ENCODE measurements at regions not wholly inside any gene's neighbourhood (a gene's known extent, or its start where the extent isn't known, plus 50 kb on each side); places are given as distances from the start of the nearest gene placed in this dataset.

DNA sequence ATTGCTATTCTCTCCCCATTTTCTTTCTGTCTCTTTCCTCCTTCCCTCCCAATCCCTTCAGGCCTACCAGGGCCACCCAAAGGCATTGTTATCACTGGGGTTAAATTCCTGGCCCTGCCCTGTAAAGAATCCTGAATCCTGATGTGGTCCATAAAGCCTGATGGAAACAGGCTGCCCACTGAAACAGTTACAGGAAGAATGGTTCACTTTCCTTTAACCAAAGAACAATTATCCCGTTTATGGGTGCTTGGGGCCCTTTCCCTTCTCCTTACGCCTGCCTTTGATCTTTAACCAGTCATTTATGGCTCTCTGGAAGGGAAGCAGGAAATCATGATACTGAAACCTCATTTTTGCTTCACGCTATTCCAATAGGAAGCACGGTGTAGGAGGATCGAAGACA lies 273.1 kb upstream of the NEBL start:
- no peak overlapping the region for H3K27ac Mint-ChIP-seq
- peaks cover 3% of the 10 kb centered on the region for H3K36me3 Mint-ChIP-seq (ENCODE audit: low read depth)
- peaks cover 3% of the 10 kb centered on the region for H3K4me1 Mint-ChIP-seq
- no peak for DNase-seq
- H3K9me3 Mint-ChIP-seq = no peaks in the 10 kb centered on the region
- H3K27me3 Mint-ChIP-seq = peaks cover 30% of the 10 kb centered on the region
- intact Hi-C loops (cut with micrococcal nuclease) = loop anchor here (10.0 kb wide), 2 partner anchors 325 to 1175 kb away; partner anchors contain the start of gene SPAG6
- no peak overlapping the region for H3K4me3 Mint-ChIP-seq

DNA sequence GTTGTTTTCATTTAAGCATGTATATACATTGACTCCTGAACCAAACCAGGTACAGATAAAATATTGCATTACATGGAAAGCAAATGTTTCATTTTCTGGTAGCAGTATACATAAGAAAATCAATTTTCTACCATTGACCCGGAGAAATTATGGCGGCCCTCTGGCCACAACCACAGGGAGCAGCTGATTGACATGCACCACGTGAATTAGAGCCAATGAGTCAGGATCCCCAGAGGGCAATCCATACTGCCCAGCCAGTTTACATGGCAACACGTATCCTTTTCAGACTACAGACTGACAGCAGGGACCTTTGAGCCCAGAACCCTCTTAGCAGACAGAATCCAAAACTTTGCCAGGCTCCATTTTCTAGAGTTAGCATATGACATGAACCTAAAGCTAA lies 272.2 kb upstream of the NEBL start:
- DNase-seq = no peak
- intact Hi-C loops (cut with micrococcal nuclease) = no loop called here
- Mint-ChIP-seq H3K4me3 (no peak overlapping the region), H3K4me1 (no peaks in the 10 kb centered on the region), H3K27ac (no peak overlapping the region), H3K27me3 (peaks cover 23% of the 10 kb centered on the region), H3K9me3 (no peaks in the 10 kb centered on the region), H3K36me3 (ENCODE audit: low read depth) (no peaks in the 10 kb centered on the region)

DNA sequence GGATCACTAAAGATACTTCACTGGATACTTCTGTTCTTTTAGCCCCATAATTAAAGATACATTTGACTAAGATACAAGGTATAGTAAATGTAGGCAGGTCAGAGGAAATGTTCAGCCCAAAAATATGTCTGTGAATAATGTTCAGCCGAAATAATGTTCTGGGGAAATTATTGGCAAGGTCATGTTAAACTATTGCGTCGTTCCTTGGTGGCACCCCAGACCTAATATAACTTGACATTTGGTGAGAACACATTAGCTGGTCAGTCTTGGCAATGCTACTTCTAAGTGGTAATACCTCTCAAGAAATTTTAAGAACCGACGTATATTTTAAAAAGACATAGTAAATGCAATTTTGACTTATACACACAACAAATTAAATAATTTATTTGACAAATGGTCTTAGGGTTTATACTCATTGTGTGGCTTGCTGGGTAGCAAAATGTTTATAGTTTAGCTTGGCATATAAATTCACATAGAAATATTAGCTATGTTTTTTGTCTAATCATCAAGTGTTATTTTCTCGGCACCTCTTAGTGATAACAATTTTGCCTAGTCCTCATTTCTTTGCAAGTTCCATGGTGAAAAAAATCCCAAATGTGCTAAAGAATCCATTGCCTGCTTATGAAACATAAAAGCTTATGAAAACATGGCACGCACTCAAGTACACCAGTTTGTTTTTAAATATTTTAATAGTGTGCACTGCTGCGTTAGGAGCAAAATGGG lies 270.3 kb upstream of the NEBL start:
- intact Hi-C loops (cut with micrococcal nuclease) = no loop called here
- peaks cover 16% of the 10 kb centered on the region for H3K27me3 Mint-ChIP-seq
- H3K9me3 Mint-ChIP-seq = peaks cover 3% of the 10 kb centered on the region
- H3K27ac Mint-ChIP-seq = no peak overlapping the region
- no peak overlapping the region for H3K4me3 Mint-ChIP-seq
- no peak for DNase-seq
- H3K36me3 Mint-ChIP-seq (ENCODE audit: low read depth) = no peaks in the 10 kb centered on the region
- H3K4me1 Mint-ChIP-seq = no peaks in the 10 kb centered on the region

DNA sequence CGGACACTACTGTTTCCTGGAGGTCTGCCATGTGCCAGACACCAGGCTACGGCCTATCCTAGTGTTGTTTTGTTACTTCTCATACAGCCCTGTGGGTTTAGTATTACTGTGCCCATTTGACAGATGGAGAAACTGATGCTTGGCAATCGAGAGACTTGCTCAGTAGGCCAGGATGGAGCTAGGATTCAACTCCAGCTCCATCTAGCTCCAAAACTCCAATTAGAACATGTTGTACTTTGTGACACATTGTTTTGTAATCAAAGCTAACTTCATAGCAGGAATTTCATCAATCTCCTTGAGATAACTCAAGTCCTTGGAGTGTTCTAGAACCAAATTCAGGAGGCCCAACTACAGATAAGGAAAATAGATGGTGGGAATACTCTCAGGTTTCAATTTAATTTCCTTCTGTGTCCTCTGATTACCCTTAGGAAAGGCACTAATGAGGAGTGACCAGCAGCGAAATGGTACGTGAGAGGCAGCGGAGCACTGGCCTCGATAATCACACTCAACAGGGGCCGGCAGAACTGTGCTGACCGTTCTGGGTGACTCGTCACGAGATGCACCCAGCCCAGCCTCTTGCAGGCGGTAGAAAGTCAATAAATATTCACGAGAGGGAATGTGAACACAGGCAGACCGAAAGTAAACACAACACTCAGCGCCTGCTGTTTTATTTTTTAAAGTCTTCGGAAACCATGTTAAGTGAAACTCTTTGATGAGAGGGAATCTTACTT lies 269.6 kb upstream of the NEBL start:
- H3K36me3 Mint-ChIP-seq (ENCODE audit: low read depth) = no peaks in the 10 kb centered on the region
- no peak overlapping the region for H3K27ac Mint-ChIP-seq
- peaks cover 9% of the 10 kb centered on the region for H3K27me3 Mint-ChIP-seq
- H3K4me1 Mint-ChIP-seq = no peaks in the 10 kb centered on the region
- DNase-seq = no peak
- intact Hi-C loops (cut with micrococcal nuclease) = no loop called here
- H3K4me3 Mint-ChIP-seq = no peak overlapping the region
- H3K9me3 Mint-ChIP-seq = peaks cover 3% of the 10 kb centered on the region

DNA sequence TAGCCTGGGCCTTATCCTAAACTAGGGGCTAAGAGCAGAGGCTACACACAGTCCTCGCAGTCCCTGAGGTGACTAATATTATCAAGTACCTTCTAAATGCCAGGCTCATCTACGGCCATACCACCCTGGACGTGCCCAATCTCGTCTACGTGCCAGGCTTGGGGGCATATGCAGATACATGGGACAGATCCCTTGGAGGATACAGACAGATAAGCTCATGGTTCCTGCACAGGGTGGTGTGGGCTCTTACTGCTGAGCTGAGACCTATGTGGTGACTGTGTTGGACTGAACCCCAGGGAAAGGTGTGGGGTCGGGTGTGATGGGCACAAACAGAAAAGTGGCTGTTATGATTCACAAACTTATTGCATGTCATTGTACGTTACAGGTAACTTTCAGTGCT lies 268.4 kb upstream of the NEBL start:
- H3K4me1 Mint-ChIP-seq = no peaks in the 10 kb centered on the region
- intact Hi-C loops (cut with micrococcal nuclease) = no loop called here
- H3K9me3 Mint-ChIP-seq = peaks cover 3% of the 10 kb centered on the region
- peaks cover 3% of the 10 kb centered on the region for H3K27me3 Mint-ChIP-seq
- no peak overlapping the region for H3K27ac Mint-ChIP-seq
- no peak for DNase-seq
- H3K4me3 Mint-ChIP-seq = no peak overlapping the region
- H3K36me3 Mint-ChIP-seq (ENCODE audit: low read depth) = no peaks in the 10 kb centered on the region

DNA sequence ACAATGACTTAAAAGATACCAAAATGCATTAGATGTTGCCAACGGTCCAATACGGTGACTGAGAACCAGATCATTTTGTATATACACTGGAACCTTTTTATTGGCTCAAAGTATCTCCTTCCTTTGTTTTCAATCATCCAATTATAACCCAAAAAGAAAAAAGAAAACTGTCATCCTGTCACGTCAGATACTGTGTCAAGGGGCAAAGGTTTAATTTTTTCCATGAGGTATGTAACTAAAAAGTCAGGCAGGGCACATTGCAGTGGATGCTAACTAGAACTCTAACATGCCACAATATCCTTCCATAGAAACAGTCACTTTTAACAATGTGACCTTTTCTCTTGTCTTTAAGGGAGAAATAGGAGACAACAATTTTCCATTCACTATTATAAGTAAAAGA lies 267.6 kb upstream of the NEBL start:
- intact Hi-C loops (cut with micrococcal nuclease) = no loop called here
- Mint-ChIP-seq H3K9me3 (peaks cover 3% of the 10 kb centered on the region), H3K27me3 (no peaks in the 10 kb centered on the region), H3K36me3 (ENCODE audit: low read depth) (no peaks in the 10 kb centered on the region), H3K4me1 (no peaks in the 10 kb centered on the region), H3K27ac (no peak overlapping the region), H3K4me3 (no peak overlapping the region)
- DNase-seq = no peak

DNA sequence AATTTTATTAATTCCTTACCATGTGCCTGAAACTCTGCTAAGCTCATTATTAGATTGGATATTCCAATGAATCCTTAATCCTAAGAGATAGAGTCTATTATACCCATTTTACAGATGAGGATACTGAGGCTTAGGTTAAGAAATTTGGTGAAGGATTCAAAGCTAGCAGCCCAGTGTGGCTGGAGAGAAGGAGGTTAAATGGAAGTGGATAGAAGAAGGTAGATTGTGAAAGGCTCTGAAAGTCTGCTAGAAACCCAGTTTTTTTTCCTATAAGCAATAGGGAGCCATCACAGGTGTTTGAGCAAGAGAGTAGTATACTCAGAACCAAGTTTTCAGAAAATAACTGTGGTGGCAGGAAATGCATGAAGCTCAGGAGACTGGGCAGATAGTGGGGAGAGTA lies 265.8 kb upstream of the NEBL start:
- peaks cover 3% of the 10 kb centered on the region for H3K9me3 Mint-ChIP-seq
- no peak overlapping the region for H3K27ac Mint-ChIP-seq
- H3K36me3 Mint-ChIP-seq (ENCODE audit: low read depth) = no peaks in the 10 kb centered on the region
- no peak for DNase-seq
- no peaks in the 10 kb centered on the region for H3K4me1 Mint-ChIP-seq
- no peaks in the 10 kb centered on the region for H3K27me3 Mint-ChIP-seq
- intact Hi-C loops (cut with micrococcal nuclease) = no loop called here
- H3K4me3 Mint-ChIP-seq = no peak overlapping the region

DNA sequence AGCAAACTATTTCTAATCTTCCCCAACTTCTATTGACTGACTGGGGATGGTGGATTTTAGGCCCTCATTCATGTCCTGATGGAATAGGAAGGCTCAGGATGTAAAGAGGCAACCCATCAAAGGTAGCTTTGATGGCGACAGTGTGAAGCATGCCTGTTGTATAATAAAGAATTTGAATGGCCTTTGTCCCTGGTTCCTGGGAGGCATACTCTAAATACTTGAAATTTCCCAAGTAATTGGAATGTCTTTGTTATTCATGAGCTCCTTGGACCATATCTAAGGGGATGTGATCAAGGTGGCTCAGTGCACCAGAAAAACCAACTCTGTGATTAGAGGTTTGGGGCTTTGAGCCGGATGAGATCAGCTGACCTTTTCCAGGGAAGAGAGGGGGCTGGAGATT lies 264.5 kb upstream of the NEBL start:
- H3K4me3 Mint-ChIP-seq = no peak overlapping the region
- intact Hi-C loops (cut with micrococcal nuclease) = no loop called here
- H3K9me3 Mint-ChIP-seq = peaks cover 3% of the 10 kb centered on the region
- H3K27ac Mint-ChIP-seq = no peak overlapping the region
- peaks cover 2% of the 10 kb centered on the region for H3K27me3 Mint-ChIP-seq
- DNase-seq = no peak
- H3K4me1 Mint-ChIP-seq = no peaks in the 10 kb centered on the region
- no peaks in the 10 kb centered on the region for H3K36me3 Mint-ChIP-seq (ENCODE audit: low read depth)

DNA sequence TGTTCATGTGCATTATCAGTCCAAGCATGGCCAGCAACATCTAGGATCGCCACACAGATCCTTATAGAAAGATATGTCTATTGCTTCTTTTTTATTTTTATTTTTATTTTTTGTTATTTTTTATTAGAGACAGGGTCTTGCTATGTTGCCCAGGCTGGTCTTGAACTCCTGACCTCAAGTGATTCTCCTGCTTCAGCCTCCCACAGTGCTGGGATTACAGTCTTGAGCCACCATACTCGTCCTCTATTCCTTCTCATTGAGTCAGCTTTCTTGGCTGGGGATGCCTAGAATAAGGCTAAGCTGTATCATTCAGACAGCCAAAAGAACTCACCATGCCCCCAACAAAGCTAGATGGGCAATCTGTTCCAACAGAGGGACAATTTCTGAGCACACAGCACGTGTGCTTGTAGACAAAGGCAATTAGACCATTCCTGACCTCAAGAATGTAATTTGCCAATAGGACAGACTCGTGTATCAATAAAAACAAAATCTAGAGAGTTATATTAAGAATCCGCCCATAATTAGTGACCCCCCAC lies 264.0 kb upstream of the NEBL start:
- no peaks in the 10 kb centered on the region for H3K4me1 Mint-ChIP-seq
- H3K36me3 Mint-ChIP-seq (ENCODE audit: low read depth) = no peaks in the 10 kb centered on the region
- DNase-seq = no peak
- intact Hi-C loops (cut with micrococcal nuclease) = no loop called here
- H3K27ac Mint-ChIP-seq = no peak overlapping the region
- H3K9me3 Mint-ChIP-seq = peaks cover 3% of the 10 kb centered on the region
- no peak overlapping the region for H3K4me3 Mint-ChIP-seq
- H3K27me3 Mint-ChIP-seq = peaks cover 2% of the 10 kb centered on the region

DNA sequence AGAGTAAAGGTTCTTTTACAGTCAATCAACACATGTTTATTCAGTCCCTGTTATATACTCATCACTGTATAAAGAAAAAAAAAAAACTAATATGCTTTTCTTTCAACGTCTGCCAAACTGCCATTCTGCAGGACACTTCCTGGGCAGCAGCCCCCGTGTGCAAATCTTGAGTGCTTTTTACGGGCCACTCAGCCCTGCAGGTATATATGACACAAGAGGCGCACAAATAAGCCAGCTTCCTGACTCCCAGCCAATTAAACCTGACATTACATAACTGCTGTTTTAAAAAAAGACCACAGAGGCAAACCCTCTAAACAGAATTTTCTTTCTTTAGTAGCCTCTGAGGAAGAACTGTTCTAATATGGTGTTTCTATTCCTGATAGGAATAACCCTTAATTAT lies 263.0 kb upstream of the NEBL start:
- peaks cover 3% of the 10 kb centered on the region for H3K9me3 Mint-ChIP-seq
- H3K4me1 Mint-ChIP-seq = no peaks in the 10 kb centered on the region
- intact Hi-C loops (cut with micrococcal nuclease) = no loop called here
- H3K36me3 Mint-ChIP-seq (ENCODE audit: low read depth) = no peaks in the 10 kb centered on the region
- DNase-seq = no peak
- peaks cover 2% of the 10 kb centered on the region for H3K27me3 Mint-ChIP-seq
- H3K4me3 Mint-ChIP-seq = no peak overlapping the region
- H3K27ac Mint-ChIP-seq = no peak overlapping the region

DNA sequence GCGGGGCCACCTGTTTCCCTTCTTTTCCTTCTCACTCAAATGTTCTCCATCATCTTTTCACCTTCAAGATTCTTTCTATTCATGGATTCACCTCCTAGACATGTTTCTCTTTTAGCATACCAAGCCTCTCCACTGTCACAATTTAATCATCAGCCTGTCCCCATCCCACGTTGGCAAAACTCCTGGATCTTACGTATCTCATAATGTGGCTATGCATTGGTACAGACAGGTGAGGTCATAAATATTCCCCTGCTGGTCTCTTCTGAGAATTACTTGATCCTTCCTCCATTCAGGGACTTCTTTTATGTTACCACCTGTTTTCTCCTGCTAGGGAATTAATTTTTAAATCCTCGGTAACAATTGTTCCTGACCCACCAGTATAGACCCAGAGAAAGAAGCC lies 262.6 kb upstream of the NEBL start:
- Mint-ChIP-seq H3K9me3 (peaks cover 3% of the 10 kb centered on the region), H3K4me3 (no peak overlapping the region), H3K4me1 (no peaks in the 10 kb centered on the region), H3K36me3 (ENCODE audit: low read depth) (no peaks in the 10 kb centered on the region), H3K27me3 (peaks cover 2% of the 10 kb centered on the region), H3K27ac (no peak overlapping the region)
- DNase-seq = no peak
- intact Hi-C loops (cut with micrococcal nuclease) = no loop called here

DNA sequence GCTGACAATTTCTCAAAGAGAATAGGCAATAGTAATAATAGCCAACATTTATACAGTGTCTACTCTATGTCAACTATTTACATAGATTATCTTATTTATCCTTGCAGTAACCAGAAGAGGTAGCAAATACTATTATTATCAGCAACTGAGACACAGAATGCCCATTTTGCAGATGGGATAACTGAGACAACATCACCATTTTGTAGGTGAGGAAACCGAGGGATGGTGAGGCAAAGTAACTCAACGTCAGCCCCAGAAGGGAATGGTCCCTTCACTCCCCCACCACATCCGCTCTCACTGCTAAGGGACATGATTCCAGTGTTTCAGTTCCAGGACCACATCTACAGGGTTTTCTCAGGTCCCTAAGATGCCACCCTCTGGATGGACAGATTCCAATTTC lies 261.2 kb upstream of the NEBL start:
- Mint-ChIP-seq H3K27me3 (peaks cover 2% of the 10 kb centered on the region), H3K4me3 (no peak overlapping the region), H3K9me3 (peaks cover 3% of the 10 kb centered on the region), H3K27ac (no peak overlapping the region), H3K4me1 (no peaks in the 10 kb centered on the region), H3K36me3 (ENCODE audit: low read depth) (no peaks in the 10 kb centered on the region)
- intact Hi-C loops (cut with micrococcal nuclease) = no loop called here
- DNase-seq = no peak

DNA sequence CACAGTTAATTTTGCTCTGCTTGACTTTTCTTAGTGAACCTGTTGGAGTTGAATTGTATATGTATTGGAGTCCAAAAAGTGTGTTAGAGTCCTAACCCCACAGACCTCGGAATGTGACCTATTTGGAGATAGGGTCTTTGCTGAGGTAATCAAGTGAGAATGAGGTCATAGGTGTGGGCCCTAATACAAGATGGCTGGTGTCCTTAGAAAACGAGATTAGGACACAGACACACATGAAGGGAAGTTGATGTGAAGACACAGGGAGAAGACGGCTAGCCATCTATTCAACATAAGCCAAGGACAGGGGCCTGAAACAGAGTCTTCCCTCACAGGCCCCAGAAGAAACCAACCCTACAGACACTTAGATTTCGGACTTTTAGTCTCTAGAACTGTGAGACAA lies 260.6 kb upstream of the NEBL start:
- Mint-ChIP-seq H3K4me3 (no peak overlapping the region), H3K9me3 (peaks cover 3% of the 10 kb centered on the region), H3K27me3 (peaks cover 2% of the 10 kb centered on the region), H3K27ac (no peak overlapping the region), H3K4me1 (no peaks in the 10 kb centered on the region), H3K36me3 (ENCODE audit: low read depth) (no peaks in the 10 kb centered on the region)
- DNase-seq = no peak
- intact Hi-C loops (cut with micrococcal nuclease) = no loop called here

DNA sequence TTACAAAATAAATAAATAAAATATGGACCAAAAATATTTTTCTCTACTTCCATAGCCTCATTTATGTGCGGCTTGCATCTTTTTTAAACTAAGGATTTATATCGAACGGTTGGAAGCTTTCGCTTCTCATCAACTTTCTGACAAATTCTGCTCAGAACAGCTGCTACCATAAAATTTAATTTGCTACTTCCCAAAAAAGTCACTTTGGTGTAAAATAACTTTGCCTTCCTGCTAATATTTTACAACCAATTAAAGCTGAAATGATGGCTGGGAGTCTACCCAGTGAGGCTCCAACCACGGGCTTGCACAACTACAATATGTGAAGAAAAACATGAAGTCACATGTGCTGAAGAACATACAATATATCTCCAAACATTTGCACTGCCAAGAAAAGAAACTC lies 253.1 kb upstream of the NEBL start:
- intact Hi-C loops (cut with micrococcal nuclease) = no loop called here
- no peak for DNase-seq
- H3K27ac Mint-ChIP-seq = no peak overlapping the region
- H3K9me3 Mint-ChIP-seq = no peaks in the 10 kb centered on the region
- H3K4me1 Mint-ChIP-seq = no peaks in the 10 kb centered on the region
- no peaks in the 10 kb centered on the region for H3K36me3 Mint-ChIP-seq (ENCODE audit: low read depth)
- H3K4me3 Mint-ChIP-seq = no peak overlapping the region
- no peaks in the 10 kb centered on the region for H3K27me3 Mint-ChIP-seq

Data from activated CD4-positive, alpha-beta T cell treated with anti-CD3 and anti-CD28 coated beads, Interleukin-2, amount 10 ng/mL, durations not matched to agents 24 days and 14 days (primary cell).